ENCODE measurements at regions not wholly inside any gene's neighbourhood (a gene's known extent, or its start where the extent isn't known, plus 50 kb on each side); places are given as distances from the start of the nearest gene placed in this dataset.

- TF ChIP-seq EZH2phosphoT487 (conservative IDR thresholded peaks at IDR 0.05; ENCODE audit: low read length) (no peak), CTCF (IDR thresholded peaks at IDR 0.05; ENCODE audit: insufficient read depth, low read length, poor library complexity, severe bottlenecking) (no peak)
Observed at GRCh38 chr11:8317159-8317558, 53.5 kb upstream of the LMO1 start.
